SKM-1 (cell line): ENCODE measurements at regions not wholly inside any gene's neighbourhood (a gene's known extent, or its start where the extent isn't known, plus 50 kb on each side); places are given as distances from the start of the nearest gene placed in this dataset.

Experiments used
- DNase-seq: peaks from one replicate; lab custom pipeline; 2025; ENCODE audit not compliant: unreplicated experiment; lab: John Stamatoyannopoulos, UW

- DNase-seq: no peak
Observed at GRCh38 chr12:31868965-31869364, 90.2 kb upstream of the RESF1 start.

DNA sequence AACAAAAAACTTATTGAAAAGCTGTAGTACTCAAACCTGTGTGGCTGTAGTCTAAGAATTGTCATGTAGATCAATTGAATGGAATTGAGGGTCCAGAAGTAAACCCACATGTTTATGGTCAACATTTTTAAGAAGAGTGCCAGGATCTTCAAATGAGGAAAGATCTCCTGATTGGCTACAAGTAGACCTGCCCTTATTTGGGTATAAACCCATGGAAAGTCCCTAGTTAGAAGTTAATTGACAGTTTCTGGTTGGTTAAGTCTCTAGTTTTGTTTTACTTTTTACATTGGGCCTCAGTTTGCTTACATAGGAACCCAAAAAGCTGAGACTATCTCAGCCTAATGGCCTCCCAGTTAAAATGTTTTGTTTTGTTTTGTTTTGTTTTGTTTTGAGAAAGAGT lies 91.9 kb upstream of the RESF1 start:
- DNase-seq: no peak

- DNase-seq: no peak
Observed at GRCh38 chr12:31866523-31866922, 92.7 kb upstream of the RESF1 start.

DNA sequence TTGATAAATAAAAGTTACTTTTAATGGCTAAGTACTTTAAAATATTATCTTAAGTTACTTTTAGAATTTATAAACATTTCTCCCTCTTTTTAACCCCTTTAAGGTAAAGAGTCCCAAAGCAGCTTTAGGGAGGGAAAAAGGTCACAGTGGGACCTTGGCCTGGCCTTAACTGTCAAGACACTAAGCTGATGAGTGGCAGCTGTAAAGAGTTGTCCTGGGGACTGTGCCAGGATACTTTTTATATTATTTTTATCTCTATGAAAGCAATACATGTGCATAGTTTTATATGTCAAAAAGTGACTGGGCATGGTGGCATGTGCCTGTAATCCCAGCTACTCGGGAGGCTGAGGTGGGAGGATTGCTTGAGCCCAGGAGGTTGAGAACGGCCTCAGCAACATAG lies 94.2 kb upstream of the RESF1 start:
- no peak for DNase-seq

GRCh38 chr12:31861360-31861759 lies 97.9 kb upstream of the RESF1 start:
- no peak for DNase-seq

DNA sequence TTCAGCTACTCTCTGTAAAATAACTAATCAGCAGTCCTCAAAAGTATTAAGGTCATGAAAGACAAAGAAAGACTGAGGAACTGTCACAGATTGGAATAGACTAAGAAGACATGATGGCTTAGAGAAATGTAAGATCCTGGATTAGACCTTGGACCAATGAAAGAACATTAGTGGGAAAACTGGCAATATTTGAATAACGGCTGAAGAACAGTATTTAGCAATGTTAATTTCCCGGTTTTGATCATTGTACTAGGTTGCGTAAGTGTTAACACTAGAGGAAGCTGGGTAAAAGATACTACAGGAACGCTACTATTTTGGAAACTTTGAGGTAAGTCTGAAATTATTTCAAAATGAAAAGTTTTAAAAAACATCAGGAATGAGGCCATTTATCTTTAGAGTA lies 98.8 kb upstream of the RESF1 start:
- no peak for DNase-seq

GRCh38 chr12:31859232-31859977 lies 99.8 kb upstream of the RESF1 start:
- DNase-seq: no peak

DNA sequence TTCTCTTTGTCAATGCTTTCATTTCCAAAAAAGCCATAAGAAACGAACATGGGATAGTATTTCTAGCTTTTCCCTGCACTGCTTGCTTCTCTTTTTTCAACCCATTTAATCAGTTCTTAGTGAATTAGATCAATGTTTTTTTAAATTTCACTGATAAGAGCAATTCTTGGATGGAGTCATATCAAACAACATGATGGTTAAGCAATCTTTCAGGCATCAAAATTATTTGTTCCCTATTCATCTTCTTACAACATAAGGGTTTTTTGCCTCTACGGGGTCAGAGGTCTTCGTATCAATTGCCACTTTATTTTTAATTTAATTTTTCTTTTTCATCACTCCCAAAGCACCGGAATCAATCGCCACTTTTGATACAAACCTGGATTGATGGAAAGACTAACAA lies 103.8 kb upstream of the RESF1 start:
- no peak for DNase-seq

- DNase-seq: peak; percentile 38
Observed at GRCh38 chr12:31853977-31854376, 105.2 kb upstream of the RESF1 start.

GRCh38 chr12:31853520-31853919 lies 105.7 kb upstream of the RESF1 start:
- peak; percentile 74 for DNase-seq

DNA sequence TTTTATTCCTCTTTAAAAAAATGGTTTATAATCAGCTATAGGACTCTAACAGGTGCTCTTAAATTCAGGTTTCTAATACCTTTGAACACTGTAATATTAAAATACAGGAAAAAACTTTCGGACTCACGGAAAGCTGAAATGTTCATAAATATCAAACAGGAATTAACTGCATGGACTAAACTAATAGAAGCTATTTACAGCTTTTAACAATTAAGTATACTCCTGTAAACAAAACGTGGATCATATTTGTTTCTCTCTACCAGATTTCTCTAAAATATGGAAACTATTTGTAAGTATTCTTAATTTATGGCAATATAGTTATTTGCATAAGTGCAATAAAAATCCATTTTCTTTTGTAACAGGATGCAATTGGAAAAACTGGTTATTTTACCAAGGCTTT lies 108.9 kb upstream of the RESF1 start:
- no peak for DNase-seq

DNA sequence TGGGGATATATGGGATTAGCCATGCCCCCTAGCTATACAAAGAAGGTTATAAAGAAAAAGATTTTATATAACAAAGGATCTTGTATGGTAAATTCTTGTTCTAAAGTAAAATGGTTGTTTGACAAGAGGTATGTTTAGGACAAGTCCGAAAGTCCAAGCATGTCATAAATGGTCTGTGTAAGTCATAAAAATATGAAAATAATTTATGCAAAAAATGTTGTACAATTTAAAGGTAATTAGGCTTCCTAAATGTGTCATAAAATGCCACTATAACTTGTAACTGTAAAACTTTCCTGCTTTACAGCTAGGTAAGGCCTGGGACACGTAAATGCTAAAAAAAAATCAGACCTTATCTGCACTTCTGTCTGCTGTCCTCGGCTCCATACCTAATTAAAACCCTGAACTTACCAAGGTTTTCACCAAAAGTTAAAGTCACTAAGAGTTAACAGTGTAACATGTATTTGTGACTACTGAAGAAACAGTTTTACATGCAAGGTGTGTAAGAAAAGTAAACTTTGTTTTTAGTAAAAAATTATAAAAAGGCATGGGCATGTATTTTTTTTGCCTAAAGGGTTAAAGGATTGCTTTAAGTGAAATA lies 110.0 kb upstream of the RESF1 start:
- DNase-seq: no peak

GRCh38 chr12:31846405-31846804 lies 112.8 kb upstream of the RESF1 start:
- no peak for DNase-seq

DNA sequence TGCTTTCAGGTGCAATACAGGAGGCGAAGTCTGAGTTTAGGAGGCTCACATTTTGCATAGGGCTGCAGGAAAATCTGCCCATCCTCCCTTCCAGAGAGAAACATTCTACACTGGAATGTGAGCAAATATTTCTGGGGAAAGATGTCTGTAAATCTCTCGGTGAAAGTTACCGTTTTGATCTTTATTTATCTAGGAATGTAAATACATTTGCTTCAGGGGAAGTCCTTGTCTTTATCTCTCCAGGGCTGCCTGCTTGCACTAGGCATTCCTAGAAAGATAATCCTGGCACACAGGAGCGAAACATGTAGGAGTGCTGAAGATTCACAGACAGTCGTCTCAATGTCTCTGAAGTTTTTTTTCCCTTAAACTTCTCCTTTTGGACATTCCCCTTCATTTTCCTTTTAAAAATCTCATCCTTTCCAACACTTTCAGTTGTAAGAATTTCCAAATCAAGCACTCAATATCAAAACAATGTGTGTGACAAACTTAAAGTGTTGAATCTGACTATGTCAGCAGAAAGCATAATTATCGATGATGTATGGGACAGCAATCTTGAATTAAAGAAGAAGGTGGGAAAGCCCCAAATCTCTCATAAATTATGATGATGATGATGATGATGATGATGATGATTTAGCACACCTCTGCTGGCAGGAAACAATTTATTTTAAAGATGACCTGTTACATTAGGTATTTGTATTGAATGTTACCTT lies 113.4 kb upstream of the RESF1 start:
- no peak for DNase-seq

GRCh38 chr12:31843398-31844095 lies 114.7 kb upstream of the AMN1 start:
- no peak for DNase-seq

GRCh38 chr12:31837913-31838312 lies 109.1 kb upstream of the AMN1 start:
- DNase-seq: no peak

- DNase-seq: no peak
Observed at GRCh38 chr12:31835276-31835882, 106.6 kb upstream of the AMN1 start.

DNA sequence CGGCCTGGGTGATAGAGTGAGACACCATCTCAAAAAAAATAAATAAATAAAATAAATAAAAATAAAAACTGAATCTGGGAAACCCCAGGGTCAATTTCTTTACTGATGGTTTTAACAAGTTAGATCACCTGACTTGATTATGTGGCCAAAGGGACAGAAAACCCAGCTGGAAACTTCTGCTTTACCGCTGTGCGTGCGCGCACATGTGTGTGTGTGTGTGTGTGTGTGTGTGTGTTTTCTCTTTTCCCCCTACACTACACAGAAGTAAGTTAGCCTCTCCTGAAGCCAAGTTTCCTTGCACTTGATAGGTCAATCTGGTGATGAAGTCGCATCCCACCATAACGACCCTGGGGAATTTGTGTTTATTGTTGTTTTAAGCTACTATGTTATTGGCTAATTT lies 105.3 kb upstream of the AMN1 start:
- DNase-seq: no peak

GRCh38 chr12:31832740-31833729 lies 104.2 kb upstream of the AMN1 start:
- DNase-seq: peak; percentile 67

- no peak for DNase-seq
Observed at GRCh38 chr12:31828071-31828470, 99.2 kb upstream of the AMN1 start.
